ENCODE measurements at regions not wholly inside any gene's neighbourhood (a gene's known extent, or its start where the extent isn't known, plus 50 kb on each side); places are given as distances from the start of the nearest gene placed in this dataset.
"Not testable (repeated sequence)": the region's sequence is repeated elsewhere in the genome, so short reads cannot be mapped to it uniquely, and the experiment has no call there.

DNA sequence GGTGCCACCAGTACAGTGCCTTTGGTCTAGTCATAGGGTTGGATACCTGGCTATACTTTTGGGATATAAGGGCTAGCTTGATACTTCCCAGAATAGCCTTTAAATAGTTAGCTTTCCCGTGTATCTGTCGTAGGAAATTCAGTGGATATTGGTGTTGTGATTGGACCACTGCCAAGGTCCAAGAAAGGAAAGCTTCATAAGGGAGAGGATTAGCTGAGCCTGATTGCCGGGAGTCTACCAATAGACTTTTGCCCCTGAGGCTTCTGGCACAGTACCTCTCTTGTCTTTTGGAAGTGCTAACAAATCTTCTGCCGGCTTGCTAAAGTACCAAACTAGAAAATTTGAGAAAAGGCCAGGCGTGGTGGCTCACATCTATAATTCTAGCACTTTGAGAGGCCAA, 61.1 kb upstream of the XIST start (continued):
- TF ChIP-seq, protein P1, sequence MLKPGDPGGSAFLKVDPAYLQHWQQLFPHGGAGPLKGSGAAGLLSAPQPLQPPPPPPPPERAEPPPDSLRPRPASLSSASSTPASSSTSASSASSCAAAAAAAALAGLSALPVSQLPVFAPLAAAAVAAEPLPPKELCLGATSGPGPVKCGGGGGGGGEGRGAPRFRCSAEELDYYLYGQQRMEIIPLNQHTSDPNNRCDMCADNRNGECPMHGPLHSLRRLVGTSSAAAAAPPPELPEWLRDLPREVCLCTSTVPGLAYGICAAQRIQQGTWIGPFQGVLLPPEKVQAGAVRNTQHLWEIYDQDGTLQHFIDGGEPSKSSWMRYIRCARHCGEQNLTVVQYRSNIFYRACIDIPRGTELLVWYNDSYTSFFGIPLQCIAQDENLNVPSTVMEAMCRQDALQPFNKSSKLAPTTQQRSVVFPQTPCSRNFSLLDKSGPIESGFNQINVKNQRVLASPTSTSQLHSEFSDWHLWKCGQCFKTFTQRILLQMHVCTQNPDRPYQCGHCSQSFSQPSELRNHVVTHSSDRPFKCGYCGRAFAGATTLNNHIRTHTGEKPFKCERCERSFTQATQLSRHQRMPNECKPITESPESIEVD (tag by site-specific recombination; IDR thresholded peaks at IDR 0.05) = peak; percentile 90
- TF ChIP-seq ZNF560 (tag by site-specific recombination; IDR thresholded peaks at IDR 0.05; ENCODE audit: borderline replicate concordance) (no peak), ZNF596 (tag by site-specific recombination; IDR thresholded peaks at IDR 0.05) (no peak), MZF1 (tag by site-specific recombination; IDR thresholded peaks at IDR 0.05; ENCODE audit: borderline replicate concordance) (peak; percentile 73), ZNF843 (tag by site-specific recombination; IDR thresholded peaks at IDR 0.05) (peak; percentile 67), ZSCAN30 (tag by site-specific recombination; IDR thresholded peaks at IDR 0.05) (peak; percentile 52; the same call in 1 of the 2 replicates), BCL11B (tag by site-specific recombination; IDR thresholded peaks at IDR 0.05; ENCODE audit: low read depth) (no peak), ZFHX2 (tag by site-specific recombination; conservative IDR thresholded peaks at IDR 0.05) (no peak), ZNF785 (tag by site-specific recombination; IDR thresholded peaks at IDR 0.05) (no peak), HOXA7 (CRISPR knock-in tag; IDR thresholded peaks at IDR 0.05; ENCODE audit: borderline replicate concordance) (no peak)
- TF ChIP-seq, protein P2, sequence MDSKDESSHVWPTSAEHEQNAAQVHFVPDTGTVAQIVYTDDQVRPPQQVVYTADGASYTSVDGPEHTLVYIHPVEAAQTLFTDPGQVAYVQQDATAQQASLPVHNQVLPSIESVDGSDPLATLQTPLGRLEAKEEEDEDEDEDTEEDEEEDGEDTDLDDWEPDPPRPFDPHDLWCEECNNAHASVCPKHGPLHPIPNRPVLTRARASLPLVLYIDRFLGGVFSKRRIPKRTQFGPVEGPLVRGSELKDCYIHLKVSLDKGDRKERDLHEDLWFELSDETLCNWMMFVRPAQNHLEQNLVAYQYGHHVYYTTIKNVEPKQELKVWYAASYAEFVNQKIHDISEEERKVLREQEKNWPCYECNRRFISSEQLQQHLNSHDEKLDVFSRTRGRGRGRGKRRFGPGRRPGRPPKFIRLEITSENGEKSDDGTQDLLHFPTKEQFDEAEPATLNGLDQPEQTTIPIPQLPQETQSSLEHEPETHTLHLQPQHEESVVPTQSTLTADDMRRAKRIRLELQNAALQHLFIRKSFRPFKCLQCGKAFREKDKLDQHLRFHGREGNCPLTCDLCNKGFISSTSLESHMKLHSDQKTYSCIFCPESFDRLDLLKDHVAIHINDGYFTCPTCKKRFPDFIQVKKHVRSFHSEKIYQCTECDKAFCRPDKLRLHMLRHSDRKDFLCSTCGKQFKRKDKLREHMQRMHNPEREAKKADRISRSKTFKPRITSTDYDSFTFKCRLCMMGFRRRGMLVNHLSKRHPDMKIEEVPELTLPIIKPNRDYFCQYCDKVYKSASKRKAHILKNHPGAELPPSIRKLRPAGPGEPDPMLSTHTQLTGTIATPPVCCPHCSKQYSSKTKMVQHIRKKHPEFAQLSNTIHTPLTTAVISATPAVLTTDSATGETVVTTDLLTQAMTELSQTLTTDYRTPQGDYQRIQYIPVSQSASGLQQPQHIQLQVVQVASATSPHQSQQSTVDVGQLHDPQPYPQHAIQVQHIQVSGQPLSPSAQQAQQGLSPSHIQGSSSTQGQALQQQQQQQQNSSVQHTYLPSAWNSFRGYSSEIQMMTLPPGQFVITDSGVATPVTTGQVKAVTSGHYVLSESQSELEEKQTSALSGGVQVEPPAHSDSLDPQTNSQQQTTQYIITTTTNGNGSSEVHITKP (tag by site-specific recombination; IDR thresholded peaks at IDR 0.05) = peak; percentile 82
- TF ChIP-seq, protein P3, sequence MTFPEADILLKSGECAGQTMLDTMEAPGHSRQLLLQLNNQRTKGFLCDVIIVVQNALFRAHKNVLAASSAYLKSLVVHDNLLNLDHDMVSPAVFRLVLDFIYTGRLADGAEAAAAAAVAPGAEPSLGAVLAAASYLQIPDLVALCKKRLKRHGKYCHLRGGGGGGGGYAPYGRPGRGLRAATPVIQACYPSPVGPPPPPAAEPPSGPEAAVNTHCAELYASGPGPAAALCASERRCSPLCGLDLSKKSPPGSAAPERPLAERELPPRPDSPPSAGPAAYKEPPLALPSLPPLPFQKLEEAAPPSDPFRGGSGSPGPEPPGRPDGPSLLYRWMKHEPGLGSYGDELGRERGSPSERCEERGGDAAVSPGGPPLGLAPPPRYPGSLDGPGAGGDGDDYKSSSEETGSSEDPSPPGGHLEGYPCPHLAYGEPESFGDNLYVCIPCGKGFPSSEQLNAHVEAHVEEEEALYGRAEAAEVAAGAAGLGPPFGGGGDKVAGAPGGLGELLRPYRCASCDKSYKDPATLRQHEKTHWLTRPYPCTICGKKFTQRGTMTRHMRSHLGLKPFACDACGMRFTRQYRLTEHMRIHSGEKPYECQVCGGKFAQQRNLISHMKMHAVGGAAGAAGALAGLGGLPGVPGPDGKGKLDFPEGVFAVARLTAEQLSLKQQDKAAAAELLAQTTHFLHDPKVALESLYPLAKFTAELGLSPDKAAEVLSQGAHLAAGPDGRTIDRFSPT (tag by site-specific recombination; IDR thresholded peaks at IDR 0.05) = no peak

DNA sequence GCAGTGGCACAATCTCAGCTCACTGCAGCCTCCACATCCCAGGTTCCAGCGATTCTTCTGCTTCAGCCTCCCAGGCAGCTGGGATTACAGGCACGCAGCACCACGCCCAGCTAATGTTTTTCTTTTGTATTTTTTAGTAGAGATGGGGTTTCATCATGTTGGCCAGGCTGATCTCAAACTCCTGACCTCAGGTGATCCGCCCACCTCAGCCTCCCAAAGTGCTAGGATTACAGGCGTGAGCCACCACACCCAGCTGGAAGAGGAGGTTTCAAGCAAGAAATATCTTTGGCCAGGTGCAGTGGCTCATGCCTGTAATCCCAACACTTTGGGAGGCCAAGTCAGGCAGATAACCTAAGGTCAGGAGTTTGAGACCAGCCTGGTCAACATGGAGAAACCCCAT, 59.4 kb upstream of the XIST start:
- H3K27ac ChIP-seq (ENCODE audit: extremely low read depth, low read depth, low read length); H3K9me3 ChIP-seq (ENCODE audit: control insufficient read depth, insufficient read depth, low read depth, low read length); H3K4me3 ChIP-seq (ENCODE audit: low read depth, low read length); POLR2A ChIA-PET; H3K36me3 ChIP-seq (ENCODE audit: control insufficient read depth in 2 of 2, insufficient read depth in 1 of 2, low read length in 2 of 2); CTCF ChIA-PET: not testable (repeated sequence)
- H3K4me1 ChIP-seq (ENCODE audit: control insufficient read depth, insufficient read depth, low read length) = peaks cover 28% of the 10 kb centered on the region
- TF ChIP-seq KLF1 (tag by site-specific recombination; IDR thresholded peaks at IDR 0.05) = peak; percentile 98

DNA sequence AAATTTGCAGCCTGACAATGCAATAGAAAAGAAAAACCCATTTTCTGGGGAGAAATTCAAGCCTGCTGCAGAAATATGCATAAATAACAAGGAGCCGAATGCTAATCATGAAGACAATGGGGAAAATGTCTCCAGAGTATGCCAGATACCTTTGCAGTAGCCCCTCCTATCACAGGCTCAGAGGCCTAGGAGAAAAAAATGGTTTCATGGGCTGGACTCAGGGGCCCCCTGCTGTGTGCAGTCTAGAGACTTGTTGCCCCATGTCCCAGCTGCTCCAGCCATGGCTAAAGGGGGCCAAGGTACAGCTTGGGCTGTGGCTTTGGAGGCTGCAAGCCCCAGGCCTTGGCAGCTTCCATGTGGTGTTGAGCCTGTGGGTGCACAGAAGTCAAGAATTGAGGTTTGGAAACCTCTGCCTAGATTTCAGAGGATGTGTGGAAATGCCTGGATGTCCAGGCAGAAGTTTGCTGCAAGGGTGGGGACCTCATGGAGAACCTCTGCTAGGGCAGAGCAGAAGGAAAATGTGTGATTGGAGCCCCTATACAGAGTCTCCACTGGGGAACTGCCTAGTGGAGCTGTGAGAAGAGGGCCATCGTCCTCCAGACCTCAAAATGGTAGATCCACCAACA, 53.3 kb upstream of the XIST start:
- H3K4me3 ChIP-seq (ENCODE audit: low read depth, low read length); H3K4me1 ChIP-seq (ENCODE audit: control insufficient read depth, insufficient read depth, low read length); POLR2A ChIA-PET; H3K36me3 ChIP-seq (ENCODE audit: control insufficient read depth in 2 of 2, insufficient read depth in 1 of 2, low read length in 2 of 2); H3K27ac ChIP-seq (ENCODE audit: extremely low read depth, low read depth, low read length): not testable (repeated sequence)
- TF ChIP-seq ZNF585B (tag by site-specific recombination; IDR thresholded peaks at IDR 0.05) (peak; percentile 97), TRIM28 (IDR thresholded peaks at IDR 0.05; ENCODE audit: borderline replicate concordance, low read length) (peak; percentile 74; the same call in 1 of the 2 replicates), SETDB1 (IDR thresholded peaks at IDR 0.05; ENCODE audit: insufficient read length, low read length) (peak; percentile 88), ZNF140 (tag by site-specific recombination; IDR thresholded peaks at IDR 0.05) (0 out of 2 replicates have a peak, but pooled peaks have one; percentile 6)
- TF ChIP-seq, protein P4, sequence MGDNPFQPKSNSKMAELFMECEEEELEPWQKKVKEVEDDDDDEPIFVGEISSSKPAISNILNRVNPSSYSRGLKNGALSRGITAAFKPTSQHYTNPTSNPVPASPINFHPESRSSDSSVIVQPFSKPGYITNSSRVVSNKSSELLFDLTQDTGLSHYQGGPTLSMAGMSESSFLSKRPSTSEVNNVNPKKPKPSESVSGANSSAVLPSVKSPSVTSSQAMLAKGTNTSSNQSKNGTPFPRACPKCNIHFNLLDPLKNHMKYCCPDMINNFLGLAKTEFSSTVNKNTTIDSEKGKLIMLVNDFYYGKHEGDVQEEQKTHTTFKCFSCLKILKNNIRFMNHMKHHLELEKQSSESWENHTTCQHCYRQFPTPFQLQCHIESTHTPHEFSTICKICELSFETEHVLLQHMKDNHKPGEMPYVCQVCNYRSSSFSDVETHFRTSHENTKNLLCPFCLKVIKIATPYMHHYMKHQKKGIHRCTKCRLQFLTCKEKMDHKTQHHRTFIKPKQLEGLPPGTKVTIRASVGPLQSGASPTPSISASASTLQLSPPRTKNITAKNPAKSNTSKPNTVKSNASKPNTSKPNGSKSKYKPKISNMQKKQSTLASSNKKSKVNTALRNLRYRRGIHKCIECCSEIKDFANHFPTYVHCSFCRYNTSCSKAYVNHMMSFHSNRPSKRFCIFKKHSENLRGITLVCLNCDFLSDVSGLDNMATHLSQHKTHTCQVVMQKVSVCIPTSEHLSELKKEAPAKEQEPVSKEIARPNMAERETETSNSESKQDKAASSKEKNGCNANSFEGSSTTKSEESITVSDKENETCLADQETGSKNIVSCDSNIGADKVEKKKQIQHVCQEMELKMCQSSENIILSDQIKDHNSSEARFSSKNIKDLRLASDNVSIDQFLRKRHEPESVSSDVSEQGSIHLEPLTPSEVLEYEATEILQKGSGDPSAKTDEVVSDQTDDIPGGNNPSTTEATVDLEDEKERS (tag by site-specific recombination; IDR thresholded peaks at IDR 0.05) = peak; percentile 17; the same call in 1 of the 2 replicates
- CTCF ChIA-PET = interaction anchor here (1.2 kb wide), 1 partner anchor 40 kb away, joined by 3 read pairs; no protein-coding TSS in a partner anchor
- peaks cover 11% of the 10 kb centered on the region for H3K9me3 ChIP-seq (ENCODE audit: control insufficient read depth, insufficient read depth, low read depth, low read length)

Data from HEK293 (cell line).